Mucosa of stomach (tissue), 1 donor: ENCODE measurements at regions not wholly inside any gene's neighbourhood (a gene's known extent, or its start where the extent isn't known, plus 50 kb on each side); places are given as distances from the start of the nearest gene placed in this dataset.

Experiments
- H3K27me3 ChIP-seq: one replicate; pipeline ENCODE4 v1.7.0; 2013; ENCODE audit warnings: mild to moderate bottlenecking, low read length; ENCODE audit not compliant: control insufficient read depth, insufficient read depth
- H3K36me3 ChIP-seq: one replicate; pipeline ENCODE4 v1.7.0; 2013; ENCODE audit warnings: low read length; ENCODE audit not compliant: control insufficient read depth, insufficient read depth
- H3K4me1 ChIP-seq: one replicate; pipeline ENCODE4 v1.7.0; 2013; ENCODE audit warnings: mild to moderate bottlenecking, low read length; ENCODE audit not compliant: control insufficient read depth, insufficient read depth
- H3K4me3 ChIP-seq: one replicate; pipeline ENCODE4 v1.7.0; 2013; ENCODE audit warnings: low read length
- H3K9ac ChIP-seq: one replicate; pipeline ENCODE4 v1.7.0; 2013; ENCODE audit warnings: mild to moderate bottlenecking, low read length, moderate library complexity
- H3K9me3 ChIP-seq: one replicate; pipeline ENCODE4 v1.7.0; 2013; ENCODE audit warnings: mild to moderate bottlenecking, low read length, moderate library complexity; ENCODE audit not compliant: control insufficient read depth
- donor health status: Pancreatic carcinoma.

- no peaks in the 10 kb centered on the region for H3K36me3 ChIP-seq
- H3K27me3 ChIP-seq, result no peaks in the 10 kb centered on the region
- H3K9ac ChIP-seq, result no peak overlapping the region
- no peak overlapping the region for H3K4me3 ChIP-seq
- no peaks in the 10 kb centered on the region for H3K4me1 ChIP-seq
- H3K9me3 ChIP-seq, result no peaks in the 10 kb centered on the region
Observed at GRCh38 chr5:38768412-38769211, 77.2 kb upstream of the OSMR start.

DNA sequence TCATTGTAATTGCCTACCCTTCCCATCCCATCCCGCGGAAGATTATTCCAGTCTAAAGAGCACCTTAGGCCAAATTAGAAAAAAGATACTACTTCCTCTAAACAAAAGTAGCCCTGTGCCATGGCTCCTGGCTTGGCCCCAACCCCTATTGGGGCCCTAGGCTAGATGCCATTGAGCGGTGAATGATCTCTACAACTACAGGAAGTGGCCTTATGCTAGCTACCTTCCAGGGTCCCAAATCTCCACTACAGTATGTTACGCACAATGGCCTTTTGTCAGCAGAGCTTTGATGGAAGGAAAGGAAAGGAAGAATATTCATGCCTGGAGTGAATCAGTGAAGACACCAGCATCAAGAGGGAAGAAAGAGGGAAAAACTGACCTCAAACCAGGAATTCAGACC lies 73.3 kb upstream of the OSMR start:
- no peak overlapping the region for H3K9ac ChIP-seq
- H3K9me3 ChIP-seq, result no peaks in the 10 kb centered on the region
- no peaks in the 10 kb centered on the region for H3K36me3 ChIP-seq
- no peak overlapping the region for H3K4me3 ChIP-seq
- H3K27me3 ChIP-seq, result no peaks in the 10 kb centered on the region
- no peaks in the 10 kb centered on the region for H3K4me1 ChIP-seq

- H3K9ac ChIP-seq, result no peak overlapping the region
- no peaks in the 10 kb centered on the region for H3K27me3 ChIP-seq
Observed at GRCh38 chr5:38775218-38775840, 70.5 kb upstream of the OSMR start.

GRCh38 chr5:38776149-38776896 lies 69.5 kb upstream of the OSMR start:
- Histone ChIP-seq H3K4me3 (no peak overlapping the region), H3K27me3 (no peaks in the 10 kb centered on the region), H3K9ac (no peak overlapping the region), H3K4me1 (no peaks in the 10 kb centered on the region), H3K36me3 (no peaks in the 10 kb centered on the region), H3K9me3 (no peaks in the 10 kb centered on the region)

More at GRCh38 chr5:38775218-38775840, 70.5 kb upstream of the OSMR start:
- Histone ChIP-seq H3K4me1 (no peaks in the 10 kb centered on the region), H3K4me3 (no peak overlapping the region), H3K9me3 (no peaks in the 10 kb centered on the region), H3K36me3 (no peaks in the 10 kb centered on the region)

- H3K4me1 ChIP-seq, result no peaks in the 10 kb centered on the region
- no peak overlapping the region for H3K4me3 ChIP-seq
- no peaks in the 10 kb centered on the region for H3K36me3 ChIP-seq
- H3K9me3 ChIP-seq, result no peaks in the 10 kb centered on the region
- no peak overlapping the region for H3K9ac ChIP-seq
- H3K27me3 ChIP-seq, result no peaks in the 10 kb centered on the region
Observed at GRCh38 chr5:38777111-38777510, 68.7 kb upstream of the OSMR start.

GRCh38 chr5:38780316-38780715 lies 65.5 kb upstream of the OSMR start:
- H3K36me3 ChIP-seq, result no peaks in the 10 kb centered on the region
- no peaks in the 10 kb centered on the region for H3K27me3 ChIP-seq
- no peak overlapping the region for H3K9ac ChIP-seq
- H3K4me1 ChIP-seq, result peaks cover 5% of the 10 kb centered on the region
- no peaks in the 10 kb centered on the region for H3K9me3 ChIP-seq
- H3K4me3 ChIP-seq, result no peak overlapping the region

DNA sequence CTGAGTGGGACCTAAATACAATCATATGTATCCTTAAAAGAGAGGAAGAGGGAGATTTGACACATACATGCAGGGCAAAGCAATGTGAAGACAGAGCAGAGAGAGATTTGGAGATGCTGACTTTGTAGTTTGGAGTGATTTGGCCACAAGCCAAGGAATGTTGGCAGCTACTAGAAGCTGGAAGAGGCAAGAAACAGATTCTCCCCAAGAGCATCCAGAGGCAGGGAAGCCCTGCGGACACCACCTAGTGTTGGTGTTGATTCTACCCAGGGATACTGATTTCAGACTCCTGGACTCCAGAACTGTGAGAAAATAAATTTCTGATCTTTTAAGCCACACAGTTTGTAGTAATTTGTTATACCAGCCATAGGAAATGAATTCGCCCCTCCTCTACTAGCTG lies 64.9 kb upstream of the OSMR start:
- no peak overlapping the region for H3K4me3 ChIP-seq
- peaks cover 5% of the 10 kb centered on the region for H3K4me1 ChIP-seq
- no peaks in the 10 kb centered on the region for H3K9me3 ChIP-seq
- no peaks in the 10 kb centered on the region for H3K36me3 ChIP-seq
- no peak overlapping the region for H3K9ac ChIP-seq
- H3K27me3 ChIP-seq, result no peaks in the 10 kb centered on the region

- peaks cover 5% of the 10 kb centered on the region for H3K4me1 ChIP-seq
- no peaks in the 10 kb centered on the region for H3K9me3 ChIP-seq
- no peak overlapping the region for H3K4me3 ChIP-seq
- no peaks in the 10 kb centered on the region for H3K36me3 ChIP-seq
- no peaks in the 10 kb centered on the region for H3K27me3 ChIP-seq
- H3K9ac ChIP-seq, result no peak overlapping the region
Observed at GRCh38 chr5:38782180-38782835, 63.5 kb upstream of the OSMR start.

- no peak overlapping the region for H3K9ac ChIP-seq
- H3K4me1 ChIP-seq, result peaks cover 5% of the 10 kb centered on the region
- no peaks in the 10 kb centered on the region for H3K36me3 ChIP-seq
- no peak overlapping the region for H3K4me3 ChIP-seq
- H3K27me3 ChIP-seq, result no peaks in the 10 kb centered on the region
- no peaks in the 10 kb centered on the region for H3K9me3 ChIP-seq
Observed at GRCh38 chr5:38783011-38783561, 62.7 kb upstream of the OSMR start.

DNA sequence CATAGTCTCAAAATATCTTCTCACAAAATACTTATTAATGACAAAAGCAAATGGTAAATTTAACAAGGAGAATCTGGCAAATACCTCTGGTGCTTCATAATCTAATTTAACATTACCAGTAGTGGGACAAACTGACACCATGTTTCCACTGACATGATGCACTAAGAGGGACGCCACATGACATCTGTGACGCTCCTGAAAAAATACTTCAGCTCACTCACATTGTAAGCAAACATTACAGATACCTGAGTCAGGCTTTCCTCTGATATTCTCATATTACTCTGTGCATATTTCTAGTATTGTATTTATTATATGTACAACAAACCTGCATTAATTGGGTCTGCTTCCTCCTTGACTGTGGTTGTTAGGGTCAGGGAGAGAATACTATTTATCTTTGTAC lies 56.7 kb upstream of the OSMR start:
- H3K36me3 ChIP-seq, result no peaks in the 10 kb centered on the region
- H3K4me3 ChIP-seq, result no peak overlapping the region
- no peaks in the 10 kb centered on the region for H3K27me3 ChIP-seq
- H3K9me3 ChIP-seq, result no peaks in the 10 kb centered on the region
- no peak overlapping the region for H3K9ac ChIP-seq
- no peaks in the 10 kb centered on the region for H3K4me1 ChIP-seq

DNA sequence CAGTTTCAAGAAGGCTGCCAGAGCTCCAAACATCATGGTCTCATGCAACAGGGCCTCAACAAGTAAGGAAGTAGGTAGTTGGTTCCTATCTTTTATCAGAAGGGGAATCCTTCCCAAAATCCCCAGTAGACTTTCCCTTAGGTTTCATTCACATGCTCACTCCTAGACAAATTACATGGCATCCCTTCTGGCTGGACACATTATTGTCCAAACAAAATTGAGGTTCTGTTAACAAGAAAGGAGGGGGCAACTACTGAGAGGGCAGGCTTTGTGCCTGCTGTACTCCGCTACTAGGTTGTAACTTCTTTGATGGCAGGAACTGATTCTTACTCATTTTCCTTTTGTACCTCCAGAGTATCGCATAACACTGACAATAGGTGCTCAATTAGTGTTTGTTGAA lies 56.0 kb upstream of the OSMR start:
- H3K4me1 ChIP-seq, result no peaks in the 10 kb centered on the region
- H3K4me3 ChIP-seq, result no peak overlapping the region
- no peaks in the 10 kb centered on the region for H3K9me3 ChIP-seq
- H3K27me3 ChIP-seq, result no peaks in the 10 kb centered on the region
- no peak overlapping the region for H3K9ac ChIP-seq
- H3K36me3 ChIP-seq, result no peaks in the 10 kb centered on the region
